ENCODE measurements at regions not wholly inside any gene's neighbourhood (a gene's known extent, or its start where the extent isn't known, plus 50 kb on each side); places are given as distances from the start of the nearest gene placed in this dataset.

GRCh38 chr15:61654002-61654740 is 406.1 kb downstream of the VPS13C start:
- Histone ChIP-seq H3K4me3 (no peak overlapping the region), H3K79me2 (no peaks in the 10 kb centered on the region), H3K27me3 (no peaks in the 10 kb centered on the region), H3K27ac (peak overlapping the region; percentile 87), H3K36me3 (replicated peaks; ENCODE audit: insufficient read depth, low read depth) (no peaks in the 10 kb centered on the region), H3K9me3 (ENCODE audit: low read depth) (no peaks in the 10 kb centered on the region), H4K20me1 (ENCODE audit: insufficient read depth, poor library complexity, severe bottlenecking) (no peaks in the 10 kb centered on the region), H3K4me1 (ENCODE audit: insufficient read depth) (peaks cover 7% of the 10 kb centered on the region), H3K9me2 (replicated peaks; ENCODE audit: insufficient read depth) (no peaks in the 10 kb centered on the region), H3K4me2 (no peak overlapping the region), H2AFZ (no peak overlapping the region)
- peak; percentile 62 for DNase-seq (ENCODE audit: low spot score)
- 76% methylated on average over 9 of the region's 9 CpGs for WGBS (ENCODE audit: low lambda C conversion rate, missing lambda C conversion rate)
- no peak for TF ChIP-seq EZH2phosphoT487 (IDR thresholded peaks at IDR 0.05; ENCODE audit: low read depth, severe bottlenecking, unreplicated experiment)
- TF ChIP-seq EZH2 (IDR thresholded peaks at IDR 0.05; ENCODE audit: borderline replicate concordance) = no peak
- TF ChIP-seq CTCF (IDR thresholded peaks at IDR 0.05; ENCODE audit: poor library complexity) = no peak

GRCh38 chr15:61653110-61653509 is 407.1 kb downstream of the VPS13C start:
- no peaks in the 10 kb centered on the region for H3K9me2 ChIP-seq (replicated peaks; ENCODE audit: insufficient read depth)
- 81% methylated on average over 9 of the region's 9 CpGs for WGBS (ENCODE audit: low lambda C conversion rate, missing lambda C conversion rate)
- DNase-seq (ENCODE audit: low spot score) = no peak
- no peak overlapping the region for H3K4me3 ChIP-seq
- no peaks in the 10 kb centered on the region for H3K27me3 ChIP-seq
- H4K20me1 ChIP-seq (ENCODE audit: insufficient read depth, poor library complexity, severe bottlenecking) = no peaks in the 10 kb centered on the region
- no peak overlapping the region for H2AFZ ChIP-seq
- no peaks in the 10 kb centered on the region for H3K9me3 ChIP-seq (ENCODE audit: low read depth)
- no peaks in the 10 kb centered on the region for H3K36me3 ChIP-seq (replicated peaks; ENCODE audit: insufficient read depth, low read depth)
- H3K4me2 ChIP-seq = peak overlapping the region; percentile 41
- TF ChIP-seq CTCF (IDR thresholded peaks at IDR 0.05; ENCODE audit: poor library complexity) (no peak), EZH2phosphoT487 (IDR thresholded peaks at IDR 0.05; ENCODE audit: low read depth, severe bottlenecking, unreplicated experiment) (no peak), EZH2 (IDR thresholded peaks at IDR 0.05; ENCODE audit: borderline replicate concordance) (no peak)
- H3K27ac ChIP-seq = peak overlapping the region; percentile 80
- H3K79me2 ChIP-seq = no peaks in the 10 kb centered on the region
- H3K4me1 ChIP-seq (ENCODE audit: insufficient read depth) = peaks cover 7% of the 10 kb centered on the region

GRCh38 chr15:61651267-61651666 is 409.0 kb downstream of the VPS13C start:
- H3K27me3 ChIP-seq = no peaks in the 10 kb centered on the region
- no peaks in the 10 kb centered on the region for H3K9me3 ChIP-seq (ENCODE audit: low read depth)
- H3K9me2 ChIP-seq (replicated peaks; ENCODE audit: insufficient read depth) = no peaks in the 10 kb centered on the region
- H3K4me2 ChIP-seq = no peak overlapping the region
- H2AFZ ChIP-seq = no peak overlapping the region
- H4K20me1 ChIP-seq (ENCODE audit: insufficient read depth, poor library complexity, severe bottlenecking) = no peaks in the 10 kb centered on the region
- peaks cover 7% of the 10 kb centered on the region for H3K4me1 ChIP-seq (ENCODE audit: insufficient read depth)
- H3K27ac ChIP-seq = no peak overlapping the region
- H3K36me3 ChIP-seq (replicated peaks; ENCODE audit: insufficient read depth, low read depth) = no peaks in the 10 kb centered on the region
- no peak for DNase-seq (ENCODE audit: low spot score)
- no peak overlapping the region for H3K4me3 ChIP-seq
- no peaks in the 10 kb centered on the region for H3K79me2 ChIP-seq
- TF ChIP-seq EZH2phosphoT487 (IDR thresholded peaks at IDR 0.05; ENCODE audit: low read depth, severe bottlenecking, unreplicated experiment) (no peak), CTCF (IDR thresholded peaks at IDR 0.05; ENCODE audit: poor library complexity) (no peak), EZH2 (IDR thresholded peaks at IDR 0.05; ENCODE audit: borderline replicate concordance) (no peak)
- 81% methylated on average over 3 of the region's 3 CpGs for WGBS (ENCODE audit: low lambda C conversion rate, missing lambda C conversion rate)
